Calu3 (cell line): ENCODE measurements at regions not wholly inside any gene's neighbourhood (a gene's known extent, or its start where the extent isn't known, plus 50 kb on each side); places are given as distances from the start of the nearest gene placed in this dataset.

Source experiments
- BruUV-seq: library from RNA; stranded (reverse); fragments of 400-500 nt; replicated peaks from 2 replicates; lab custom pipeline; 2021; lab: Mats Ljungman, UMichigan
- CTCF ChIA-PET: fragments of 300-600 bp; sonication (Branson Sonifier 250); formaldehyde crosslinking; loops from one replicate; lab custom pipeline; 2022; ENCODE audit warnings: antibody characterized with exemption; lab: Charles Lee
- DNase-seq: peaks from one replicate; pipeline ENCODE4 v3.0.0; 2022
- H3K27ac Mint-ChIP-seq: one replicate; pipeline ENCODE4 v1.8.0; 2022; ENCODE audit warnings: mixed read lengths; ENCODE audit not compliant: unreplicated experiment
- H3K27me3 Mint-ChIP-seq: one replicate; pipeline ENCODE4 v1.8.0; 2022; ENCODE audit warnings: mixed read lengths; ENCODE audit not compliant: unreplicated experiment
- H3K36me3 Mint-ChIP-seq: one replicate; pipeline ENCODE4 v1.8.0; 2022; ENCODE audit warnings: mild to moderate bottlenecking, moderate library complexity, mixed read lengths; ENCODE audit not compliant: insufficient read depth, unreplicated experiment
- H3K4me1 Mint-ChIP-seq: one replicate; pipeline ENCODE4 v1.8.0; 2022; ENCODE audit warnings: mild to moderate bottlenecking, low read depth, mixed read lengths; ENCODE audit not compliant: unreplicated experiment
- H3K4me3 Mint-ChIP-seq: one replicate; pipeline ENCODE4 v1.8.0; 2022; ENCODE audit warnings: mild to moderate bottlenecking, low read depth, moderate library complexity, mixed read lengths; ENCODE audit not compliant: unreplicated experiment
- H3K9me3 Mint-ChIP-seq: one replicate; pipeline ENCODE4 v1.8.0; 2022; ENCODE audit warnings: low read depth, mixed read lengths; ENCODE audit not compliant: unreplicated experiment
- intact Hi-C: fragments of 100-400 bp; cut with micrococcal nuclease; formaldehyde crosslinking; loops from one replicate; pipeline ENCODE4 v1.10.0; 2022; ENCODE audit not compliant: unreplicated experiment
- TF ChIP-seq, protein P1 (sequence below): fragments of 200-600 bp; IDR thresholded peaks from one replicate; pipeline ENCODE4 v1.8.0; 2022; ENCODE audit warnings: antibody characterized with exemption; ENCODE audit not compliant: unreplicated experiment

DNA sequence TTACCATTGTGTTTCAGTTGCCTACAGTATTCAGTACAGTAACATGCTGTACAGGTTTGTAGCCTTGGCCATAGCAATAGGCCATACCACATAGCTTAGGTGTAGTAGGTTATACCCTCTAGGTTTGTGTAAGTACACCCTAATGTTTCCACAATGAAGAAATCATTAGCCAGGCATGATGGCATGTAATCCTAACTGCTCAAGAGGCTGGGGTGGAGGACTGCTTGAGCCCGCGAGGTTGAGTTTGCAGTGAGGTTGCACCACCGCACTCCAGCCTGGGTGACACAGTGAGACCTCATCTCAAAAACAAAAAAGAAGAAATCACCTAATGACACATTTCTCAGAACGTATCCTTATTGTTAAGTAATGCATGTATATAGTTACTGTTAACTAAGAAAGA, 63.2 kb upstream of the KTN1 start:
- TF ChIP-seq, protein P1, sequence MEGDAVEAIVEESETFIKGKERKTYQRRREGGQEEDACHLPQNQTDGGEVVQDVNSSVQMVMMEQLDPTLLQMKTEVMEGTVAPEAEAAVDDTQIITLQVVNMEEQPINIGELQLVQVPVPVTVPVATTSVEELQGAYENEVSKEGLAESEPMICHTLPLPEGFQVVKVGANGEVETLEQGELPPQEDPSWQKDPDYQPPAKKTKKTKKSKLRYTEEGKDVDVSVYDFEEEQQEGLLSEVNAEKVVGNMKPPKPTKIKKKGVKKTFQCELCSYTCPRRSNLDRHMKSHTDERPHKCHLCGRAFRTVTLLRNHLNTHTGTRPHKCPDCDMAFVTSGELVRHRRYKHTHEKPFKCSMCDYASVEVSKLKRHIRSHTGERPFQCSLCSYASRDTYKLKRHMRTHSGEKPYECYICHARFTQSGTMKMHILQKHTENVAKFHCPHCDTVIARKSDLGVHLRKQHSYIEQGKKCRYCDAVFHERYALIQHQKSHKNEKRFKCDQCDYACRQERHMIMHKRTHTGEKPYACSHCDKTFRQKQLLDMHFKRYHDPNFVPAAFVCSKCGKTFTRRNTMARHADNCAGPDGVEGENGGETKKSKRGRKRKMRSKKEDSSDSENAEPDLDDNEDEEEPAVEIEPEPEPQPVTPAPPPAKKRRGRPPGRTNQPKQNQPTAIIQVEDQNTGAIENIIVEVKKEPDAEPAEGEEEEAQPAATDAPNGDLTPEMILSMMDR: no peak
- Mint-ChIP-seq H3K9me3 (no peaks in the 10 kb centered on the region), H3K4me3 (no peak overlapping the region), H3K4me1 (no peaks in the 10 kb centered on the region), H3K27me3 (no peaks in the 10 kb centered on the region), H3K27ac (no peak overlapping the region), H3K36me3 (no peaks in the 10 kb centered on the region)
- CTCF ChIA-PET: no interaction called here
- no TSS peak for BruUV-seq
- intact Hi-C loops: no loop called here
- DNase-seq: no peak

DNA sequence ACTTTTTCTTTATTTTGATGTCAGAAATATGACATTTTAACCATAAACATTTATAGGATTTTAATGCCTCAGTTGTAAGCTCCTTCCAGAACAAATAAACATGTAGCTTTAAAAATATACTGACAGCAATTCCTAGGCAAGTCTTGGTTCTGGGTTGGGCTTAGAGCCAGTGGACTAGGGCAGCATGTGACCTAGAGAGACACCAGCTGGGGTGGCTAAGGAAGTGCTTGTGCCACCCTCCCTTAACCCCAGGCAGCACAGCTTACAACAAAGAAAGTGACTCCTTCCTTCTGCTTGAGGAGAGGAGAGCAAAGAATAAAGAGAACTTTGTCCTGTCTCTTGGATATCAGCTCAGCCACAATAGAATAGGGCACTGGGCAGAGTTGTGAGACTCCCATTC, 61.6 kb upstream of the KTN1 start:
- no peaks in the 10 kb centered on the region for H3K27me3 Mint-ChIP-seq
- intact Hi-C loops: no loop called here
- H3K9me3 Mint-ChIP-seq: no peaks in the 10 kb centered on the region
- H3K4me1 Mint-ChIP-seq: no peaks in the 10 kb centered on the region
- no TSS peak for BruUV-seq
- CTCF ChIA-PET: no interaction called here
- no peak overlapping the region for H3K4me3 Mint-ChIP-seq
- no peak overlapping the region for H3K27ac Mint-ChIP-seq
- no peaks in the 10 kb centered on the region for H3K36me3 Mint-ChIP-seq
- no peak for DNase-seq
- TF ChIP-seq, protein P1: no peak

DNA sequence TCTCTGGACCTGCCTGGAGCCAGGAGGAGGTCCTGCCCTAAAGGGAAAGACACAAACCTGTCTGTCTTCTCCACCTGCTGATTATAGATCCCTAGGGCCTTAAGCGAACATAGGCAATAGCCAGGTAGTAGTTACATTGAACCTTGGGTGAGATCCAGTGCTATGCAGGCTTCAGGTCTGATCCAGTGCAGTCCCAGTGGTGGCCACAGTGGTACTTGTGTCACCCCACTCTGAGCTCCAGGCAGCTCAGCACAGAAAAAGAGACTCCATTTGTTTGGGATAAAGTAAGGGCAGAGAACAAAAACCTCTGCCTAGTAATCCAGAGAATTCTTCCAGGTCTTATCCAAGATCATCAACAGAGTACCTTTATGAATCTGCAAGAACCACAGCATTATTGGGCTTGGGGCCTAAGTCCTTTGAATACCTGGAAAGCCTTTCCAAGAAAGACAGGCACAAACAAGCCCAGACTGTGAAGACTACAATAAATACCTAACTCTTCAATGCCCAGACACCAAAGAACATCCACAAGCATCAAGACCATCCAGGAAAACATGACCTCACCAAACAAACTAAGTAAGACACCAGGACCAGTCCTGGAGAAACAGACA, 60.4 kb upstream of the KTN1 start:
- H3K4me3 Mint-ChIP-seq: no peak overlapping the region
- H3K36me3 Mint-ChIP-seq: no peaks in the 10 kb centered on the region
- H3K4me1 Mint-ChIP-seq: no peaks in the 10 kb centered on the region
- H3K9me3 Mint-ChIP-seq: no peaks in the 10 kb centered on the region
- CTCF ChIA-PET: no interaction called here
- TF ChIP-seq, protein P1: no peak
- H3K27ac Mint-ChIP-seq: no peak overlapping the region
- no peaks in the 10 kb centered on the region for H3K27me3 Mint-ChIP-seq
- BruUV-seq: no TSS peak
- DNase-seq: no peak
- intact Hi-C loops: no loop called here

DNA sequence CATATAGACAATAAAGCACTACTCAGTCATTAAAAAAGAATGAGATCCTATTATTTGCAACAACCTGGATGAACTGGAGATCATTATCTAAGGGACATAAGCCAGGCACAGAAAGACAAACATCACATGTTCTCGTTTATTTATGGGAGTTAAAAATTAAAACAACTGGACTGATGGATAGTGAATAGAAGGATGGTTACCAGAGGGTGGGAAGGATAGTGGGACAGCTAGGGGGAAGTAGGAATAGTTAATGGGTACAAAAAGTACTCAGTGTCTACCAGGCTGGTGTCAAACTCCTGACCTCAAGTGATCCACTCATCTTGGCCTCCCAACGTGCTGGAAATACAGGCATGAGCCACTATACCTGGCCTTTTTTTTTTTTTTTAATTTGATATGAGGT, 56.7 kb upstream of the KTN1 start:
- no peaks in the 10 kb centered on the region for H3K36me3 Mint-ChIP-seq
- H3K27ac Mint-ChIP-seq: no peak overlapping the region
- CTCF ChIA-PET: interaction anchor here (0.7 kb wide), 1 partner anchor 60 kb away, joined by 3 read pairs; no protein-coding TSS in a partner anchor
- BruUV-seq: no TSS peak
- TF ChIP-seq, protein P1: no peak
- intact Hi-C loops: no loop called here
- no peak for DNase-seq
- H3K27me3 Mint-ChIP-seq: no peaks in the 10 kb centered on the region
- no peaks in the 10 kb centered on the region for H3K4me1 Mint-ChIP-seq
- H3K4me3 Mint-ChIP-seq: no peak overlapping the region
- no peaks in the 10 kb centered on the region for H3K9me3 Mint-ChIP-seq
